ENCODE measurements at regions not wholly inside any gene's neighbourhood (a gene's known extent, or its start where the extent isn't known, plus 50 kb on each side); places are given as distances from the start of the nearest gene placed in this dataset.

GRCh38 chr2:79393107-79393685 is 119.7 kb upstream of the CTNNA2 start:
- no peak overlapping the region for H3K27ac ChIP-seq (ENCODE audit: low read depth in 1 of 2, low read length in 2 of 2)
- H3K36me3 ChIP-seq (ENCODE audit: control insufficient read depth in 4 of 4, insufficient read depth in 3 of 4, low read depth in 1 of 4, low read length in 3 of 4) = no peaks in the 10 kb centered on the region
- DNase-seq (ENCODE audit: low spot score) = no peak
- H3K4me3 ChIP-seq (ENCODE audit: low read depth in 1 of 3, low read length in 3 of 3) = no peak overlapping the region
- TF ChIP-seq ATF3 (IDR thresholded peaks at IDR 0.05) (no peak), FOXA2 (IDR thresholded peaks at IDR 0.05) (no peak), RXRA (IDR thresholded peaks at IDR 0.05) (no peak), ZBTB33 (IDR thresholded peaks at IDR 0.05) (no peak), HNF4A (conservative IDR thresholded peaks at IDR 0.05) (peak in 1 of 2 donors; percentile 16), REST (IDR thresholded peaks at IDR 0.05) (no peak)
- H3K9ac ChIP-seq (ENCODE audit: low read depth in 1 of 2, low read length in 2 of 2) = no peak overlapping the region
- no peaks in the 10 kb centered on the region for H3K4me1 ChIP-seq (ENCODE audit: control insufficient read depth in 4 of 4, insufficient read depth in 4 of 4, low read length in 3 of 4)
- no peaks in the 10 kb centered on the region for H3K9me3 ChIP-seq (ENCODE audit: control insufficient read depth in 4 of 4, low read length in 3 of 4)
- WGBS = 44% methylated on average over 5 of the region's 5 CpGs
- peaks cover 0 to 3% (median 0%) of the 10 kb centered on the region in 4 donors for H3K27me3 ChIP-seq (ENCODE audit: control insufficient read depth in 4 of 4, insufficient read depth in 4 of 4, low read length in 3 of 4)

GRCh38 chr2:79389481-79389880 is 123.4 kb upstream of the CTNNA2 start:
- Histone ChIP-seq H3K36me3 (ENCODE audit: control insufficient read depth in 4 of 4, insufficient read depth in 3 of 4, low read depth in 1 of 4, low read length in 3 of 4) (no peaks in the 10 kb centered on the region), H3K27ac (ENCODE audit: low read depth in 1 of 2, low read length in 2 of 2) (no peak overlapping the region), H3K4me3 (ENCODE audit: low read depth in 1 of 3, low read length in 3 of 3) (no peak overlapping the region), H3K27me3 (ENCODE audit: control insufficient read depth in 4 of 4, insufficient read depth in 4 of 4, low read length in 3 of 4) (peaks cover 0 to 5% (median 2%) of the 10 kb centered on the region in 4 donors), H3K9me3 (ENCODE audit: control insufficient read depth in 4 of 4, low read length in 3 of 4) (no peaks in the 10 kb centered on the region), H3K9ac (ENCODE audit: low read depth in 1 of 2, low read length in 2 of 2) (no peak overlapping the region), H3K4me1 (ENCODE audit: control insufficient read depth in 4 of 4, insufficient read depth in 4 of 4, low read length in 3 of 4) (no peaks in the 10 kb centered on the region)
- WGBS = 68% methylated on average over 3 of the region's 3 CpGs
- no peak for DNase-seq (ENCODE audit: low spot score)
- TF ChIP-seq MAX (IDR thresholded peaks at IDR 0.05) (no peak), EGR1 (IDR thresholded peaks at IDR 0.05; ENCODE audit: low read depth in 2 of 2) (no peak), FOXA1 (IDR thresholded peaks at IDR 0.05) (no peak), YY1 (IDR thresholded peaks at IDR 0.05) (no peak), TAF1 (conservative IDR thresholded peaks at IDR 0.05) (no peak), HNF4G (IDR thresholded peaks at IDR 0.05) (no peak), NR2F2 (IDR thresholded peaks at IDR 0.05) (no peak), GABPA (IDR thresholded peaks at IDR 0.05 in 1 of 2, conservative IDR thresholded peaks at IDR 0.05 in 1 of 2) (no peak), HNF4A (conservative IDR thresholded peaks at IDR 0.05) (no peak), CTCF (IDR thresholded peaks at IDR 0.05; ENCODE audit: low read depth, low read length, missing input control) (no peak), REST (IDR thresholded peaks at IDR 0.05) (no peak), RAD21 (IDR thresholded peaks at IDR 0.05) (no peak), RXRA (IDR thresholded peaks at IDR 0.05) (no peak), ZBTB33 (IDR thresholded peaks at IDR 0.05) (no peak), ATF3 (IDR thresholded peaks at IDR 0.05) (no peak), SP1 (IDR thresholded peaks at IDR 0.05) (no peak), FOXA2 (IDR thresholded peaks at IDR 0.05) (no peak)
